ENCODE measurements at regions not wholly inside any gene's neighbourhood (a gene's known extent, or its start where the extent isn't known, plus 50 kb on each side); places are given as distances from the start of the nearest gene placed in this dataset.

DNA sequence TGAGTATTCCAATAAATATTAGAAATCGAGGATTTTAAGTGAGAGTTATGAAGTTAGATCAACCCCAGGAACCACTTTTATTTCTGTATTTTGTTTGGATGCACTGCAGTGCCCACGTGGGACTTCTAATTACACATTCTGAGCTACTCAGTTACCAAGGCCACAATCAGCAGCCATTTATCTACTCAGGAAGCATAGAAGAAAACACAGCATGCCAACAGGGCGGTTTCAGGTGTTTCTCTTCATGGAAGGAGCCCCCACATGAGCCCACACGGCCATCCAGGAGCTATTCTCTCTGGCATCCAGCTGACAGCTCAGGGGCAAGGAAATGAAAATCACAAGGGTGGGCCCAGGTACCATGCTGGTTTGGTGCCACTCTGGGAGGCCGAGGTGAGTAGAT, 266.5 kb upstream of the MKLN1 start:
- no peak overlapping the region for H3K4me3 Mint-ChIP-seq (ENCODE audit: unreplicated experiment)
- POLR2A ChIA-PET: interaction anchor here (0.6 to 1.0 kb wide), 3 partner anchors 11 to 358 kb away, joined by 3 to 4 read pairs (median 3); no protein-coding TSS in a partner anchor
- CTCF ChIA-PET: interaction anchor here (0.7 kb wide), 1 partner anchor 9 kb away, joined by 3 read pairs; no protein-coding TSS in a partner anchor
- H3K36me3 Mint-ChIP-seq (ENCODE audit: insufficient read depth, unreplicated experiment): peaks cover 28% of the 10 kb centered on the region
- H3K4me1 Mint-ChIP-seq (ENCODE audit: insufficient read depth, unreplicated experiment): peaks cover 3% of the 10 kb centered on the region
- H3K9me3 Mint-ChIP-seq (ENCODE audit: unreplicated experiment): no peaks in the 10 kb centered on the region
- intact Hi-C loops (cut with micrococcal nuclease): no loop called here
- H3K27me3 Mint-ChIP-seq (ENCODE audit: insufficient read depth, unreplicated experiment): no peaks in the 10 kb centered on the region
- no peak for TF ChIP-seq CTCF (IDR thresholded peaks at IDR 0.05; ENCODE audit: unreplicated experiment)
- no TSS peak for BruUV-seq (replicated peaks)
- no peak overlapping the region for H3K27ac Mint-ChIP-seq (ENCODE audit: low read depth, unreplicated experiment)
- DNase-seq (ENCODE audit: unreplicated experiment): no peak

- Mint-ChIP-seq H3K27me3 (ENCODE audit: insufficient read depth, unreplicated experiment) (no peaks in the 10 kb centered on the region), H3K27ac (ENCODE audit: low read depth, unreplicated experiment) (no peak overlapping the region), H3K9me3 (ENCODE audit: unreplicated experiment) (no peaks in the 10 kb centered on the region), H3K36me3 (ENCODE audit: insufficient read depth, unreplicated experiment) (peaks cover 28% of the 10 kb centered on the region), H3K4me3 (ENCODE audit: unreplicated experiment) (no peak overlapping the region), H3K4me1 (ENCODE audit: insufficient read depth, unreplicated experiment) (peaks cover 7% of the 10 kb centered on the region)
- no peak for TF ChIP-seq CTCF (IDR thresholded peaks at IDR 0.05; ENCODE audit: unreplicated experiment)
- intact Hi-C loops (cut with micrococcal nuclease): no loop called here
- POLR2A ChIA-PET: interaction anchor here (1.0 kb wide), 1 partner anchor 10 kb away, joined by 3 read pairs; no protein-coding TSS in a partner anchor
- no peak for DNase-seq (ENCODE audit: unreplicated experiment)
- no TSS peak for BruUV-seq (replicated peaks)
- CTCF ChIA-PET: interaction anchor here (0.5 to 0.6 kb wide), 2 partner anchors 22 to 43 kb away, joined by 3 to 5 read pairs; no protein-coding TSS in a partner anchor
These were observed 265.9 kb upstream of the MKLN1 start for GRCh38 chr7:131061818-131062217.

DNA sequence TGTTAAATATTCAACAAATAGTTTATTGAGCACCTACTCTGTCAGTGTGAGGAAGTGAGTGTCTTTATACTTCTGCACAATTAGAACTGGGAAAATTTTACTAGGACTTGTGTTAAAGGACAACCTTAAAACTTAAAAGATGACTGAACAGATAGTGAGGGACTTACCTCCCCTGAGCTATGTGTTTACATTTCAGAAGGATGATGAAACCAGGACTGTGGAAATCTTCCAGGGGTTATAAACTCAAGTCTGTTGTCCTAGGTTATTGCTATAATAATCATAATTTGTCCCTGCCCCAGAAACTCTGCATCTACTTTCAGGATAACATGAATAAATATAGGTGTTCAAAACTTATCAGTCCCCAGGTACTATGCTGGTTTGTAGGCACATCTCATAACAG, 261.0 kb upstream of the MKLN1 start:
- peaks cover 30% of the 10 kb centered on the region for H3K4me1 Mint-ChIP-seq (ENCODE audit: insufficient read depth, unreplicated experiment)
- no peaks in the 10 kb centered on the region for H3K27me3 Mint-ChIP-seq (ENCODE audit: insufficient read depth, unreplicated experiment)
- ChIA-PET POLR2A (interaction anchor here (0.6 to 3.8 kb wide), 4 partner anchors 9 to 297 kb away, joined by 3 to 15 read pairs (median 4); no protein-coding TSS in a partner anchor), CTCF (interaction anchor here (4.5 kb wide), 1 partner anchor 235 kb away, joined by 33 read pairs; no protein-coding TSS in a partner anchor)
- no peaks in the 10 kb centered on the region for H3K9me3 Mint-ChIP-seq (ENCODE audit: unreplicated experiment)
- intact Hi-C loops (cut with micrococcal nuclease): no loop called here
- peak; percentile 38 for DNase-seq (ENCODE audit: unreplicated experiment)
- no TSS peak for BruUV-seq (replicated peaks)
- no peak overlapping the region for H3K4me3 Mint-ChIP-seq (ENCODE audit: unreplicated experiment)
- peak overlapping the region; percentile 33 for H3K27ac Mint-ChIP-seq (ENCODE audit: low read depth, unreplicated experiment)
- TF ChIP-seq CTCF (IDR thresholded peaks at IDR 0.05; ENCODE audit: unreplicated experiment): no peak
- peaks cover 26% of the 10 kb centered on the region for H3K36me3 Mint-ChIP-seq (ENCODE audit: insufficient read depth, unreplicated experiment)

DNA sequence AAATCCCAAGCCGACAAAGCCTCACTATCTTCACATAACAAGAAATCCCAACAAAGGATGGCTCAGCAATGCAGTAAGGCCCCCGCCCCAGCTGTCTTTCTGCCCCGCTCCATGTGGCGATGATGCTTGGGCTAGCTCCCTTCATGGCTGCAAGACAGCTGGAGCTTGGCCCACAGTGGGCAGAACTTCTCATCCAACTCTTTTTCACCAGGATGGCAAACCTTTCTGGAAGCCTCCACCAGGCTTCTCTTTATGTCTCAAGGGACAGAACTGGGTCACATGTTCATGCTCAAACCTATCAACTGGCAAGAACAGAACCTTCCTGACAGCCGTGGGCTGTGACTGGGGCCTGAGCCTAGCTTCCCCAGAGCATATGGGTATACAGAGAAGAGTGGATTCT, 260.5 kb upstream of the MKLN1 start:
- Mint-ChIP-seq H3K4me1 (ENCODE audit: insufficient read depth, unreplicated experiment) (peaks cover 30% of the 10 kb centered on the region), H3K27ac (ENCODE audit: low read depth, unreplicated experiment) (peak overlapping the region; percentile 33), H3K4me3 (ENCODE audit: unreplicated experiment) (no peak overlapping the region), H3K27me3 (ENCODE audit: insufficient read depth, unreplicated experiment) (no peaks in the 10 kb centered on the region), H3K9me3 (ENCODE audit: unreplicated experiment) (no peaks in the 10 kb centered on the region), H3K36me3 (ENCODE audit: insufficient read depth, unreplicated experiment) (peaks cover 26% of the 10 kb centered on the region)
- no peak for TF ChIP-seq CTCF (IDR thresholded peaks at IDR 0.05; ENCODE audit: unreplicated experiment)
- ChIA-PET CTCF (interaction anchor here (0.7 to 4.5 kb wide), 5 partner anchors 27 to 297 kb away, joined by 3 to 33 read pairs (median 4); no protein-coding TSS in a partner anchor), POLR2A (interaction anchor here (0.6 to 4.3 kb wide), 6 partner anchors 10 to 297 kb away, joined by 3 to 15 read pairs (median 4); no protein-coding TSS in a partner anchor)
- intact Hi-C loops (cut with micrococcal nuclease): no loop called here
- no peak for DNase-seq (ENCODE audit: unreplicated experiment)
- BruUV-seq (replicated peaks): no TSS peak
